BJ (cell line): ENCODE measurements at regions not wholly inside any gene's neighbourhood (a gene's known extent, or its start where the extent isn't known, plus 50 kb on each side); places are given as distances from the start of the nearest gene placed in this dataset.

Source experiments
- CTCF ChIA-PET: fragments of 350-600 bp; formaldehyde crosslinking; extraction: SDS; loops from one replicate; lab custom pipeline; 2021; ENCODE audit warnings: antibody characterized with exemption, inconsistent platforms; lab: Yijun Ruan, JAX
- POLR2A ChIA-PET: fragments of 300-600 bp; sonication (Branson Sonifier 250); formaldehyde crosslinking; extraction: SDS; loops from one replicate; lab custom pipeline; 2021; ENCODE audit warnings: antibody characterized with exemption; lab: Charles Lee
- DNase-seq: peaks from one replicate; pipeline ENCODE4 v3.0.0-alpha.2; 2011; ENCODE audit warnings: low read depth
- H3K27me3 ChIP-seq: 2 replicates; pipeline ENCODE4 v1.6.0; 2011; ENCODE audit warnings: low read length; ENCODE audit not compliant: control insufficient read depth, insufficient read depth
- H3K36me3 ChIP-seq: 2 replicates; pipeline ENCODE4 v1.5.1; 2011; ENCODE audit warnings: low read length; ENCODE audit not compliant: control insufficient read depth, insufficient read depth
- H3K4me3 ChIP-seq: 2 replicates; pipeline ENCODE4 v1.5.1; 2011; ENCODE audit warnings: low read depth, mild to moderate bottlenecking, control low read depth, low read length
- TF ChIP-seq, protein P1 (sequence below): IDR thresholded peaks from 2 replicates; pipeline ENCODE4 v1.5.1; 2011; ENCODE audit warnings: low read depth, mild to moderate bottlenecking, control low read depth, inconsistent platforms, low read length, moderate library complexity; ENCODE audit not compliant: insufficient read depth

- H3K27me3 ChIP-seq = no peaks in the 10 kb centered on the region
- H3K4me3 ChIP-seq = no peak overlapping the region
- no peaks in the 10 kb centered on the region for H3K36me3 ChIP-seq
- TF ChIP-seq, protein P1, sequence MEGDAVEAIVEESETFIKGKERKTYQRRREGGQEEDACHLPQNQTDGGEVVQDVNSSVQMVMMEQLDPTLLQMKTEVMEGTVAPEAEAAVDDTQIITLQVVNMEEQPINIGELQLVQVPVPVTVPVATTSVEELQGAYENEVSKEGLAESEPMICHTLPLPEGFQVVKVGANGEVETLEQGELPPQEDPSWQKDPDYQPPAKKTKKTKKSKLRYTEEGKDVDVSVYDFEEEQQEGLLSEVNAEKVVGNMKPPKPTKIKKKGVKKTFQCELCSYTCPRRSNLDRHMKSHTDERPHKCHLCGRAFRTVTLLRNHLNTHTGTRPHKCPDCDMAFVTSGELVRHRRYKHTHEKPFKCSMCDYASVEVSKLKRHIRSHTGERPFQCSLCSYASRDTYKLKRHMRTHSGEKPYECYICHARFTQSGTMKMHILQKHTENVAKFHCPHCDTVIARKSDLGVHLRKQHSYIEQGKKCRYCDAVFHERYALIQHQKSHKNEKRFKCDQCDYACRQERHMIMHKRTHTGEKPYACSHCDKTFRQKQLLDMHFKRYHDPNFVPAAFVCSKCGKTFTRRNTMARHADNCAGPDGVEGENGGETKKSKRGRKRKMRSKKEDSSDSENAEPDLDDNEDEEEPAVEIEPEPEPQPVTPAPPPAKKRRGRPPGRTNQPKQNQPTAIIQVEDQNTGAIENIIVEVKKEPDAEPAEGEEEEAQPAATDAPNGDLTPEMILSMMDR = no peak
- CTCF ChIA-PET = no interaction called here
- POLR2A ChIA-PET = no interaction called here
- no peak for DNase-seq
Measured at GRCh38 chr16:62720651-62721050, 684.4 kb upstream of the CDH8 start.

DNA sequence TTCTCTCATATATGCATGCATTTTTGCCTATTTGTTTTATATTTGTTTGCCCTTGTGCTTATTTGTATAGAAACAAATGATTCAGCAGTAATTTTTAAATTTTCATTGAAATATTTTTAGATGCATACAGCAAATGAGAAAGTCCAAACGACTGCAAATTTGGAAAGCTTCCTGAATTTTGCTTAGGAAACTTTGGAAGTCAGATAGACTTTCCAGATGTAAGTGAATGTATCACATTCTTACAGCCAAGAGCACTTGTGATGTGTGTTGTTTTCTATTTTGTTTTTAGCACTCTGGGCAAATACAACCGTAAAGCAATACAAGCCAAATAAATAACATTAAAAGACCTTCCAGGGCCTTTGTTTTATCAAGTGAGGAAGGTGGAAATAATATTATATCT, 680.8 kb upstream of the CDH8 start:
- TF ChIP-seq, protein P1 = no peak
- no peaks in the 10 kb centered on the region for H3K27me3 ChIP-seq
- ChIA-PET POLR2A (no interaction called here), CTCF (no interaction called here)
- H3K36me3 ChIP-seq = no peaks in the 10 kb centered on the region
- H3K4me3 ChIP-seq = no peak overlapping the region
- no peak for DNase-seq

- Histone ChIP-seq H3K4me3 (no peak overlapping the region), H3K36me3 (no peaks in the 10 kb centered on the region), H3K27me3 (no peaks in the 10 kb centered on the region)
- TF ChIP-seq, protein P1 = no peak
- ChIA-PET POLR2A (no interaction called here), CTCF (no interaction called here)
- DNase-seq = no peak
Measured at GRCh38 chr16:62715701-62716100, 679.5 kb upstream of the CDH8 start.

GRCh38 chr16:62712566-62712965, 676.3 kb upstream of the CDH8 start:
- TF ChIP-seq, protein P1 = no peak
- H3K4me3 ChIP-seq = no peak overlapping the region
- H3K36me3 ChIP-seq = no peaks in the 10 kb centered on the region
- H3K27me3 ChIP-seq = no peaks in the 10 kb centered on the region
- POLR2A ChIA-PET = no interaction called here
- CTCF ChIA-PET = no interaction called here
- DNase-seq = no peak

- Histone ChIP-seq H3K27me3 (no peaks in the 10 kb centered on the region), H3K36me3 (no peaks in the 10 kb centered on the region), H3K4me3 (no peak overlapping the region)
- DNase-seq = no peak
- POLR2A ChIA-PET = no interaction called here
- TF ChIP-seq, protein P1 = no peak
- CTCF ChIA-PET = no interaction called here
Measured at GRCh38 chr16:62711797-62712196, 675.6 kb upstream of the CDH8 start.
